PFSK-1 (cell line): ENCODE measurements at regions not wholly inside any gene's neighbourhood (a gene's known extent, or its start where the extent isn't known, plus 50 kb on each side); places are given as distances from the start of the nearest gene placed in this dataset.

Experiments used
- POLR2AphosphoS5 ChIP-seq: IDR thresholded peaks from 2 replicates; pipeline ENCODE4 v1.6.1; 2012; ENCODE audit warnings: low read depth, mild to moderate bottlenecking, control low read depth, low read length, moderate library complexity
- REST ChIP-seq, 2 experiments: IDR thresholded peaks; 2 replicates each; pipeline versions ENCODE4 v1.6.1 to v1.8.0; 2011 to 2012; ENCODE audit warnings: low read depth in 2 of 2, low read length in 2 of 2, control low read depth in 1 of 2, inconsistent platforms in 1 of 2, mild to moderate bottlenecking in 1 of 2, moderate library complexity in 1 of 2; ENCODE audit not compliant: insufficient read depth in 1 of 2

DNA sequence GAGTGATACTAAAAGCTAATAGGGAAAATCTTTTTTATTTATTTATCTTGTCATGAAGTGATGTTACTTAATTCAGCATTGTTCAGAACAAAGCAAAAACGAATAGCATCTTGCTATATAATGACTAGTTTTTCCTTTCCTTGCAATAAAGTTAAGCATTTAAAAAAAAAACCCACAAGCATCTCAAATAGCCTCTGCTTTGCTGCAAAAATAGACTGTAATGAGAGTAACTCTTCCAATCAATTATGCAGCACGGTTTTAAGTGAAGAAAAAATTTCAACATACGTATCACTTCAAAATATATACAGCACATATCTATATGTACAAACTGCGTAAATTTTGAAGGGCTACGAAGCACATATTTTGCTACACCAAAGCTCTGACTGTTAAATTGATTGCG, 153.3 kb upstream of the VRK2 start:
- TF ChIP-seq REST (IDR thresholded peaks at IDR 0.05; ENCODE audit: insufficient read depth in 1 of 2, low read depth in 2 of 2, low read length in 2 of 2) (no peak), POLR2AphosphoS5 (no peak)
